ENCODE measurements at regions not wholly inside any gene's neighbourhood (a gene's known extent, or its start where the extent isn't known, plus 50 kb on each side); places are given as distances from the start of the nearest gene placed in this dataset.

GRCh38 chr5:168228668-168229067, 62.8 kb upstream of the WWC1 start:
- TF ChIP-seq CTCF (IDR thresholded peaks at IDR 0.05) (no peak), ZFX (IDR thresholded peaks at IDR 0.05; ENCODE audit: borderline replicate concordance) (no peak)
